OCI-LY3 (cell line): ENCODE measurements at regions not wholly inside any gene's neighbourhood (a gene's known extent, or its start where the extent isn't known, plus 50 kb on each side); places are given as distances from the start of the nearest gene placed in this dataset.

Source experiments
- H2AFZ ChIP-seq: fragments of 200-600, 300-600 bp; shearing (Covaris generic); 2 replicates; pipeline ENCODE4 v1.6.0; 2014; ENCODE audit warnings: antibody characterized with exemption, low read depth, low read length
- H3K27ac ChIP-seq: fragments of 200-600, 300-600 bp; sonication (generic); 2 replicates; pipeline ENCODE4 v1.5.1; 2014; ENCODE audit warnings: mild to moderate bottlenecking, low read length, moderate library complexity, mixed read lengths
- H3K27me3 ChIP-seq: fragments of 200-600, 300-600 bp; sonication (generic); 2 replicates; pipeline ENCODE4 v1.6.1; 2014; ENCODE audit warnings: low read depth, low read length, mixed read lengths
- H3K36me3 ChIP-seq: fragments of 200-600, 300-600 bp; sonication (generic); replicated peaks from 2 replicates; pipeline ENCODE3; 2014; ENCODE audit warnings: low read depth, low read length, mixed read lengths
- H3K4me1 ChIP-seq: fragments of 300-600, 200-600 bp; sonication (generic); 2 replicates; pipeline ENCODE4 v1.6.1; 2014; ENCODE audit warnings: low read length, mixed read lengths
- H3K4me2 ChIP-seq: fragments of 200-600, 300-600 bp; sonication (generic); 2 replicates; pipeline ENCODE4 v1.6.1; 2014; ENCODE audit warnings: low read length, mixed read lengths
- H3K4me3 ChIP-seq: fragments of 300-600, 200-600 bp; sonication (generic); 2 replicates; pipeline ENCODE4 v1.5.1; 2014; ENCODE audit warnings: antibody characterized with exemption, mild to moderate bottlenecking, low read length, moderate library complexity
- H3K79me2 ChIP-seq: fragments of 300-600, 200-600 bp; shearing (Covaris generic); 2 replicates; pipeline ENCODE4 v1.6.1; 2014; ENCODE audit warnings: mild to moderate bottlenecking, low read length, mixed read lengths
- H3K9ac ChIP-seq: fragments of 300-600, 200-600 bp; shearing (Covaris generic); 2 replicates; pipeline ENCODE4 v1.6.0; 2014; ENCODE audit warnings: mild to moderate bottlenecking, low read length, moderate library complexity
- H3K9me3 ChIP-seq: fragments of 200-600, 300-600 bp; shearing (Covaris generic); 2 replicates; pipeline ENCODE4 v1.6.1; 2014; ENCODE audit warnings: low read length, mixed read lengths; ENCODE audit not compliant: insufficient read depth
- H4K20me1 ChIP-seq: fragments of 200-600, 300-600 bp; sonication (generic); 2 replicates; pipeline ENCODE4 v1.6.1; 2016; ENCODE audit warnings: low read length, mixed read lengths; ENCODE audit not compliant: insufficient read depth
- EZH2phosphoT487 ChIP-seq: fragments of 200-600 bp; shearing (Covaris generic); IDR thresholded peaks from 2 replicates; pipeline ENCODE4 v1.6.1; 2018; ENCODE audit warnings: antibody characterized with exemption, mixed run types, low read depth
- TF ChIP-seq, protein P1 (sequence below): fragments of 200-600, 300-600 bp; sonication (generic); IDR thresholded peaks from 2 replicates; pipeline ENCODE4 v1.5.1; 2014; ENCODE audit warnings: antibody characterized with exemption, low read length, low read depth

DNA sequence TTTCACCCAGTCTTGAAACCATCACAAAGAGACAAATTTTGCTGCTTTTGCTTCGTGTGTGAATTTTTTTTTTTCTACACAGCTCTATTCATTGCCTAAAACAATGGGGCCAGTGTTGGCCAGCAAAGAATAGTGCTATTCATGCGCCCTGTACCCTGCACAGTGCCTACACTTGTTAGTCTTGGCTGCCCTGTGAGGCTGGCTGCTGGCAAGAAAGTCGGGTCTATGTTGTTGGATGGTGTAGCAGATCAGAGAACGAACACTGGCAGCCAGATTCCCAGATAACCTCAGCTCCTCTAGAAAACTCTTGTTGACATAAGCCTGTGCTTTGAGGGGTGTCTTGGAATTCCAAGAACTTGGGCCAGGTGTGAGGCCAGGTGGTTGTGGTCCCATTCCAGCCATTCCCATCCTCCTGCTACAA lies 455.7 kb upstream of the TCF4 start:
- no peaks in the 10 kb centered on the region for H4K20me1 ChIP-seq
- H3K79me2 ChIP-seq: no peaks in the 10 kb centered on the region
- no peaks in the 10 kb centered on the region for H3K27me3 ChIP-seq
- TF ChIP-seq EZH2phosphoT487: no peak
- TF ChIP-seq, protein P1, sequence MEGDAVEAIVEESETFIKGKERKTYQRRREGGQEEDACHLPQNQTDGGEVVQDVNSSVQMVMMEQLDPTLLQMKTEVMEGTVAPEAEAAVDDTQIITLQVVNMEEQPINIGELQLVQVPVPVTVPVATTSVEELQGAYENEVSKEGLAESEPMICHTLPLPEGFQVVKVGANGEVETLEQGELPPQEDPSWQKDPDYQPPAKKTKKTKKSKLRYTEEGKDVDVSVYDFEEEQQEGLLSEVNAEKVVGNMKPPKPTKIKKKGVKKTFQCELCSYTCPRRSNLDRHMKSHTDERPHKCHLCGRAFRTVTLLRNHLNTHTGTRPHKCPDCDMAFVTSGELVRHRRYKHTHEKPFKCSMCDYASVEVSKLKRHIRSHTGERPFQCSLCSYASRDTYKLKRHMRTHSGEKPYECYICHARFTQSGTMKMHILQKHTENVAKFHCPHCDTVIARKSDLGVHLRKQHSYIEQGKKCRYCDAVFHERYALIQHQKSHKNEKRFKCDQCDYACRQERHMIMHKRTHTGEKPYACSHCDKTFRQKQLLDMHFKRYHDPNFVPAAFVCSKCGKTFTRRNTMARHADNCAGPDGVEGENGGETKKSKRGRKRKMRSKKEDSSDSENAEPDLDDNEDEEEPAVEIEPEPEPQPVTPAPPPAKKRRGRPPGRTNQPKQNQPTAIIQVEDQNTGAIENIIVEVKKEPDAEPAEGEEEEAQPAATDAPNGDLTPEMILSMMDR: no peak
- H3K4me1 ChIP-seq: peaks cover under 1% of the 10 kb centered on the region
- H3K36me3 ChIP-seq: no peaks in the 10 kb centered on the region
- peaks cover 21% of the 10 kb centered on the region for H3K9me3 ChIP-seq
- H2AFZ ChIP-seq: no peak overlapping the region
- H3K4me3 ChIP-seq: no peak overlapping the region
- no peak overlapping the region for H3K4me2 ChIP-seq
- H3K27ac ChIP-seq: no peak overlapping the region
- no peak overlapping the region for H3K9ac ChIP-seq

DNA sequence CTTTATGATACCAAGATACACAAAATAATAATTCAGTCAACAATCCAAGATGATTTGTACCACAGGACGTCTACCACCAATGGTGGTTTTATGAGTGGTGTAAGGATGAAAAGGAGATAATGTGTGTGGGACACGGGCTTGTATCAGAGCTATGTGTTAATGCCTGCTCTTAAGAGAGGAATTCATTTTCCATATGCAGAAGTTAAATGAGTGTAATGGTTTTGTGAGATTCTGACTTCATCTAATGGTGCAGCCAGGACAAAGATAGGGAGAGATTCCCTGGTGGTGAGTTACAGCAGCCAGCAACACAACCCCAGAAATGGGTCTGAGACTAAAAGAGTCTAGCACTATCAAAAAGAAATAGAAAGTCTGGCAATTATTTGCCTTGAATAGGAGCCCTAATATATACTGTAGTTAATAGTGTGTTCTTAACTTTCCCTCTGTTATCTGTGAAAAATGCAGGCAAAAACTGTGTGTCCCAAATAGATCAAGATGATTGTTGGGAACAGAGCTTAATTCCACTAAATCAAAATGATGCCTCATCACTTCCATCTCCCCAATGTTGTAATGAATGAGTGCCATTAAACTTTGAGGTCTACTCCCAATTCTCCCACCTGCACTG lies 455.0 kb upstream of the TCF4 start:
- H3K4me2 ChIP-seq: no peak overlapping the region
- H3K27me3 ChIP-seq: no peaks in the 10 kb centered on the region
- H3K36me3 ChIP-seq: no peaks in the 10 kb centered on the region
- H3K9me3 ChIP-seq: peaks cover 15% of the 10 kb centered on the region
- H3K4me3 ChIP-seq: no peak overlapping the region
- H2AFZ ChIP-seq: no peak overlapping the region
- no peak overlapping the region for H3K9ac ChIP-seq
- no peaks in the 10 kb centered on the region for H3K79me2 ChIP-seq
- H4K20me1 ChIP-seq: no peaks in the 10 kb centered on the region
- TF ChIP-seq, protein P1: no peak
- TF ChIP-seq EZH2phosphoT487: no peak
- no peak overlapping the region for H3K27ac ChIP-seq
- H3K4me1 ChIP-seq: peaks cover 7% of the 10 kb centered on the region

DNA sequence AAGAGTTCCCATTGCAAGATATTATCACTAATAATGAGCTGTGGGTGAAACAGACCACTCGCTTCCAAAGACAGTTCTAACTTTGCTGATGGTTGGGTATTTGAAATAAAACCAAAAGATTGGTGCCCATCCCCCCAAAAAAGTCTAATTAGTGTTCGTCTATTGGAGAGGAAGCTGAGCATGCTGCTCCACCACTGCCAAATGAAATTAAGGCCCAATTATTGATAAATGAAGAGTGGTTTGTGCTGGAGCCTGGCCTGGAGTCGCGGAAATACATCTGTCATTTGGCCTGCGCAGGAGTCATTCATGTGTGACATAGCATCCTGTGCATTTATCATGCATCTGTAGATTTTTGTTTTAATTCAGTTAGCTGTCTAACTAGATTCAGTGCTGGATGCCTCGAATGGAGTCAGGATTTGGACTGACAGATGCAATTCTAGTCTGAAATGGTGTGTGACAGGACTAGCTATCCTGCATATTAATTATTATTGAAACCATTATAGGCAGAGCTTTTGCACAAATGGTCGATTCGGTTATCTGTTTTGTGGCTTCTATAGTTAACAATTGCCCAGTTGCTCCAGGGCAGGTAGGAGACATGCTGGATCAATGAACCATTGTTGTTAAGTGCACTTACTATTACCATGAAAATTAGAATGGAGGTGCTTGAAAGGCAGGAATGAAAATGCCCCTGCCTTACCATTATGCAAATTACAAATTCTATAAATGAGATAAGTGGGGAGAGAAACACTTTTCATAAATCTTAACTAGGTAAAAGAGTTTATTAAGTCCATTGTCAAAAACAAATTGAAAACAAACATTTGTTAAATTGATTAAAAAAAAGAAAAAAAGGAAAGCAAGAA lies 450.4 kb upstream of the TCF4 start:
- Histone ChIP-seq H3K9me3 (0 out of 2 replicates have a peak, but pooled peaks cover under 1% of the 10 kb centered on the region), H3K79me2 (no peaks in the 10 kb centered on the region), H3K4me1 (peaks cover 7% of the 10 kb centered on the region), H3K4me3 (no peak overlapping the region), H3K27me3 (no peaks in the 10 kb centered on the region), H3K36me3 (no peaks in the 10 kb centered on the region), H3K9ac (no peak overlapping the region), H2AFZ (no peak overlapping the region), H3K4me2 (peak overlapping the region; percentile 5; the same call in 1 of the 2 replicates), H3K27ac (no peak overlapping the region), H4K20me1 (no peaks in the 10 kb centered on the region)
- no peak for TF ChIP-seq EZH2phosphoT487
- TF ChIP-seq, protein P1: no peak

DNA sequence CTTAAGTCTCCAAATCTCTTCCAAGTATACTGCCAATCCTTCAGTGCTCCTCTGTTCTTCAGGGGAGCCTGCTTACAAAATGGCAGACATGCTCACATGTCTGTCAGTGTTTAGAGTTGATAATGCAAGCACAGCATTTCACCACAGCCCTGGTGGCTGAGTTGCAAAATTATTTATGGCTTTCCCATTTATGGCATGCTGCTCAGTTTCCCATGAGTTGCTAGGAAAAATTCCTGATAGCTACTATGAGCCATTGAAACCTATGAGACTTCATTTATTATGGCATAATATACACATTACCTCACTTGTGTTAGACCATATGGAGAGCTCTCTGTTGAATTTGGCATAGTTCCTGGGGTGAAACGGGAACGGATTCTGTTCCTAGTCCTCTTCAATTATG lies 448.7 kb upstream of the TCF4 start:
- TF ChIP-seq EZH2phosphoT487: no peak
- TF ChIP-seq, protein P1: no peak
- H3K9me3 ChIP-seq: peaks cover 15% of the 10 kb centered on the region
- no peak overlapping the region for H3K27ac ChIP-seq
- no peaks in the 10 kb centered on the region for H3K36me3 ChIP-seq
- H2AFZ ChIP-seq: no peak overlapping the region
- H3K4me3 ChIP-seq: no peak overlapping the region
- no peaks in the 10 kb centered on the region for H4K20me1 ChIP-seq
- no peaks in the 10 kb centered on the region for H3K27me3 ChIP-seq
- H3K9ac ChIP-seq: no peak overlapping the region
- H3K4me2 ChIP-seq: no peak overlapping the region
- no peaks in the 10 kb centered on the region for H3K79me2 ChIP-seq
- H3K4me1 ChIP-seq: peaks cover 7% of the 10 kb centered on the region
